IPS-15b (cell line): ENCODE measurements at regions not wholly inside any gene's neighbourhood (a gene's known extent, or its start where the extent isn't known, plus 50 kb on each side); places are given as distances from the start of the nearest gene placed in this dataset.

Experiments
- H3K27me3 ChIP-seq: one replicate; pipeline ENCODE4 v1.6.1; 2013; ENCODE audit warnings: low read length; ENCODE audit not compliant: control insufficient read depth, insufficient read depth
- H3K36me3 ChIP-seq: one replicate; pipeline ENCODE4 v1.6.1; 2013; ENCODE audit warnings: low read length; ENCODE audit not compliant: control insufficient read depth, insufficient read depth
- H3K4me1 ChIP-seq: one replicate; pipeline ENCODE4 v1.6.1; 2013; ENCODE audit warnings: mild to moderate bottlenecking, low read length; ENCODE audit not compliant: control insufficient read depth, insufficient read depth
- H3K4me3 ChIP-seq: one replicate; pipeline ENCODE4 v1.5.1; 2013; ENCODE audit warnings: low read depth, low read length
- H3K9ac ChIP-seq: one replicate; pipeline ENCODE4 v1.6.1; 2013; ENCODE audit warnings: low read depth, mild to moderate bottlenecking, low read length
- H3K9me3 ChIP-seq: one replicate; pipeline ENCODE4 v1.6.1; 2013; ENCODE audit warnings: mild to moderate bottlenecking, low read length; ENCODE audit not compliant: control insufficient read depth, insufficient read depth

- no peaks in the 10 kb centered on the region for H3K9me3 ChIP-seq
- no peaks in the 10 kb centered on the region for H3K27me3 ChIP-seq
- H3K4me3 ChIP-seq = no peak overlapping the region
- no peak overlapping the region for H3K9ac ChIP-seq
- no peaks in the 10 kb centered on the region for H3K4me1 ChIP-seq
- H3K36me3 ChIP-seq = no peaks in the 10 kb centered on the region
Observed at GRCh38 chr6:19463250-19463649, 373.9 kb upstream of the ID4 start.

- Histone ChIP-seq H3K9me3 (no peaks in the 10 kb centered on the region), H3K36me3 (no peaks in the 10 kb centered on the region), H3K27me3 (no peaks in the 10 kb centered on the region), H3K9ac (no peak overlapping the region), H3K4me1 (no peaks in the 10 kb centered on the region), H3K4me3 (no peak overlapping the region)
Observed at GRCh38 chr6:19463925-19464324, 373.2 kb upstream of the ID4 start.

GRCh38 chr6:19465256-19465655, 371.9 kb upstream of the ID4 start:
- no peaks in the 10 kb centered on the region for H3K9me3 ChIP-seq
- H3K9ac ChIP-seq = no peak overlapping the region
- H3K36me3 ChIP-seq = no peaks in the 10 kb centered on the region
- no peak overlapping the region for H3K4me3 ChIP-seq
- no peaks in the 10 kb centered on the region for H3K27me3 ChIP-seq
- no peaks in the 10 kb centered on the region for H3K4me1 ChIP-seq

GRCh38 chr6:19465760-19466159, 371.4 kb upstream of the ID4 start:
- Histone ChIP-seq H3K36me3 (no peaks in the 10 kb centered on the region), H3K9ac (no peak overlapping the region), H3K4me3 (no peak overlapping the region), H3K27me3 (no peaks in the 10 kb centered on the region), H3K9me3 (no peaks in the 10 kb centered on the region), H3K4me1 (no peaks in the 10 kb centered on the region)

GRCh38 chr6:19470333-19470732, 366.8 kb upstream of the ID4 start:
- H3K36me3 ChIP-seq = no peaks in the 10 kb centered on the region
- H3K9me3 ChIP-seq = no peaks in the 10 kb centered on the region
- no peaks in the 10 kb centered on the region for H3K4me1 ChIP-seq
- H3K4me3 ChIP-seq = no peak overlapping the region
- no peaks in the 10 kb centered on the region for H3K27me3 ChIP-seq
- H3K9ac ChIP-seq = no peak overlapping the region

GRCh38 chr6:19472153-19472552, 365.0 kb upstream of the ID4 start:
- Histone ChIP-seq H3K27me3 (no peaks in the 10 kb centered on the region), H3K36me3 (no peaks in the 10 kb centered on the region), H3K4me1 (no peaks in the 10 kb centered on the region), H3K9me3 (no peaks in the 10 kb centered on the region), H3K4me3 (no peak overlapping the region), H3K9ac (no peak overlapping the region)

GRCh38 chr6:19472850-19473249, 364.3 kb upstream of the ID4 start:
- Histone ChIP-seq H3K9me3 (no peaks in the 10 kb centered on the region), H3K27me3 (no peaks in the 10 kb centered on the region), H3K4me1 (no peaks in the 10 kb centered on the region), H3K9ac (no peak overlapping the region), H3K36me3 (no peaks in the 10 kb centered on the region), H3K4me3 (no peak overlapping the region)

GRCh38 chr6:19477563-19477962, 359.6 kb upstream of the ID4 start:
- H3K27me3 ChIP-seq = no peaks in the 10 kb centered on the region
- no peaks in the 10 kb centered on the region for H3K9me3 ChIP-seq
- H3K4me1 ChIP-seq = no peaks in the 10 kb centered on the region
- H3K4me3 ChIP-seq = no peak overlapping the region
- no peak overlapping the region for H3K9ac ChIP-seq
- no peaks in the 10 kb centered on the region for H3K36me3 ChIP-seq

GRCh38 chr6:19478273-19478672, 358.9 kb upstream of the ID4 start:
- Histone ChIP-seq H3K9me3 (no peaks in the 10 kb centered on the region), H3K36me3 (no peaks in the 10 kb centered on the region), H3K27me3 (no peaks in the 10 kb centered on the region), H3K4me3 (no peak overlapping the region), H3K9ac (no peak overlapping the region), H3K4me1 (no peaks in the 10 kb centered on the region)

GRCh38 chr6:19478992-19479391, 358.2 kb upstream of the ID4 start:
- Histone ChIP-seq H3K4me3 (no peak overlapping the region), H3K9me3 (no peaks in the 10 kb centered on the region), H3K4me1 (no peaks in the 10 kb centered on the region), H3K27me3 (no peaks in the 10 kb centered on the region), H3K9ac (no peak overlapping the region), H3K36me3 (no peaks in the 10 kb centered on the region)

GRCh38 chr6:19479551-19479950, 357.6 kb upstream of the ID4 start:
- no peaks in the 10 kb centered on the region for H3K27me3 ChIP-seq
- H3K9me3 ChIP-seq = no peaks in the 10 kb centered on the region
- H3K36me3 ChIP-seq = no peaks in the 10 kb centered on the region
- no peak overlapping the region for H3K9ac ChIP-seq
- H3K4me1 ChIP-seq = no peaks in the 10 kb centered on the region
- H3K4me3 ChIP-seq = no peak overlapping the region

- no peaks in the 10 kb centered on the region for H3K27me3 ChIP-seq
- no peak overlapping the region for H3K4me3 ChIP-seq
- no peaks in the 10 kb centered on the region for H3K4me1 ChIP-seq
- H3K36me3 ChIP-seq = no peaks in the 10 kb centered on the region
- no peaks in the 10 kb centered on the region for H3K9me3 ChIP-seq
- no peak overlapping the region for H3K9ac ChIP-seq
Observed at GRCh38 chr6:19492636-19493405, 344.3 kb upstream of the ID4 start.
